PC-9 (cell line): ENCODE measurements at regions not wholly inside any gene's neighbourhood (a gene's known extent, or its start where the extent isn't known, plus 50 kb on each side); places are given as distances from the start of the nearest gene placed in this dataset.

Experiments used
- BruUV-seq: library from RNA; stranded (reverse); fragments of 400-500 nt; replicated peaks from 2 replicates; lab custom pipeline; 2021; lab: Mats Ljungman, UMichigan
- CTCF ChIA-PET: fragments of 300-600 bp; sonication (Branson Sonifier 250); formaldehyde crosslinking; loops from one replicate; lab custom pipeline; 2022; ENCODE audit warnings: antibody characterized with exemption; lab: Charles Lee
- POLR2A ChIA-PET: fragments of 300-600 bp; sonication (Branson Sonifier 250); formaldehyde crosslinking; loops from one replicate; lab custom pipeline; 2022; ENCODE audit warnings: antibody characterized with exemption; ENCODE audit not compliant: unreplicated experiment; lab: Charles Lee
- DNase-seq, 2 experiments: peaks; one replicate each; pipeline versions ENCODE4 v3.0.0 to v3.0.0-alpha.2; 2015 to 2022; ENCODE audit warnings: mixed read lengths in 1 of 2
- H2AFZ ChIP-seq: fragments of 200-600 bp; sonication (generic); 2 replicates; pipeline ENCODE4 v1.8.1; 2017; ENCODE audit warnings: antibody characterized with exemption
- H3F3A ChIP-seq: fragments of 200-600 bp; sonication (generic); 2 replicates; pipeline ENCODE4 v1.8.1; 2017; ENCODE audit warnings: antibody characterized with exemption, mild to moderate bottlenecking, low read depth; ENCODE audit not compliant: insufficient read depth
- H3K27ac ChIP-seq: fragments of 200-600 bp; sonication (generic); 2 replicates; pipeline ENCODE4 v1.6.1; 2016; ENCODE audit warnings: mixed run types
- H3K27me3 ChIP-seq: fragments of 200-600 bp; sonication (generic); 2 replicates; pipeline ENCODE4 v1.6.1; 2016; ENCODE audit warnings: low read depth, mixed run types; ENCODE audit not compliant: insufficient read depth
- H3K36me3 ChIP-seq: fragments of 200-600 bp; sonication (generic); 2 replicates; pipeline ENCODE4 v1.6.1; 2016; ENCODE audit warnings: low read depth, mixed run types
- H3K4me1 ChIP-seq: fragments of 200-600 bp; sonication (generic); replicated peaks from 2 replicates; pipeline ENCODE4 v1.6.1; 2016; ENCODE audit warnings: mixed run types; ENCODE audit not compliant: insufficient read depth
- H3K4me2 ChIP-seq: fragments of 200-600 bp; sonication (generic); 2 replicates; pipeline ENCODE4 v1.6.1; 2017; ENCODE audit warnings: mixed run types
- H3K4me3 ChIP-seq: fragments of 200-600 bp; sonication (generic); 2 replicates; pipeline ENCODE4 v1.6.1; 2016; ENCODE audit warnings: mixed run types
- H3K79me2 ChIP-seq: fragments of 200-600 bp; sonication (generic); 2 replicates; pipeline ENCODE4 v1.6.1; 2017; ENCODE audit warnings: low read depth, mixed run types
- H3K9me2 ChIP-seq: fragments of 200-600 bp; sonication (generic); 2 replicates; pipeline ENCODE4 v1.8.1; 2017; ENCODE audit warnings: mild to moderate bottlenecking; ENCODE audit not compliant: insufficient read depth
- H3K9me3 ChIP-seq: fragments of 200-600 bp; sonication (generic); 2 replicates; pipeline ENCODE4 v1.8.1; 2016; ENCODE audit warnings: low read depth; ENCODE audit not compliant: insufficient read depth
- H4K20me1 ChIP-seq: fragments of 200-600 bp; sonication (generic); 2 replicates; pipeline ENCODE4 v1.8.1; 2017; ENCODE audit not compliant: insufficient read depth
- CTCF ChIP-seq: fragments of 200-600 bp; sonication (generic); conservative IDR thresholded peaks from 2 replicates; pipeline ENCODE4 v1.6.1; 2017; ENCODE audit warnings: mixed run types, antibody characterized with exemption, mild to moderate bottlenecking, moderate library complexity
- EZH2 ChIP-seq: fragments of 200-600 bp; sonication (generic); IDR thresholded peaks from 2 replicates; pipeline ENCODE4 v1.8.0; 2017; ENCODE audit warnings: antibody characterized with exemption, low read depth
- intact Hi-C: fragments of 100-400 bp; cut with micrococcal nuclease; formaldehyde crosslinking; loops from one replicate; pipeline ENCODE4 v1.10.0; 2022; ENCODE audit not compliant: unreplicated experiment

GRCh38 chr9:111154081-111154562, 115.9 kb upstream of the LPAR1 start:
- no peaks in the 10 kb centered on the region for H3K9me3 ChIP-seq
- H4K20me1 ChIP-seq: no peaks in the 10 kb centered on the region
- DNase-seq: no peak
- no peaks in the 10 kb centered on the region for H3F3A ChIP-seq
- no peak overlapping the region for H2AFZ ChIP-seq
- no peak for TF ChIP-seq CTCF
- TF ChIP-seq EZH2: no peak
- H3K4me3 ChIP-seq: no peak overlapping the region
- intact Hi-C loops: no loop called here
- no peaks in the 10 kb centered on the region for H3K4me1 ChIP-seq
- no peaks in the 10 kb centered on the region for H3K9me2 ChIP-seq
- BruUV-seq: no TSS peak
- H3K4me2 ChIP-seq: no peak overlapping the region
- H3K36me3 ChIP-seq: no peaks in the 10 kb centered on the region
- no peaks in the 10 kb centered on the region for H3K27me3 ChIP-seq
- no peaks in the 10 kb centered on the region for H3K79me2 ChIP-seq
- ChIA-PET POLR2A (no interaction called here), CTCF (no interaction called here)
- H3K27ac ChIP-seq: no peak overlapping the region

- no peak for DNase-seq
- TF ChIP-seq EZH2 (no peak), CTCF (no peak)
- H3K4me3 ChIP-seq: no peak overlapping the region
- H3K4me1 ChIP-seq: no peaks in the 10 kb centered on the region
- no peak overlapping the region for H2AFZ ChIP-seq
- intact Hi-C loops: no loop called here
- no peak overlapping the region for H3K27ac ChIP-seq
- H3K9me3 ChIP-seq: no peaks in the 10 kb centered on the region
- POLR2A ChIA-PET: no interaction called here
- CTCF ChIA-PET: interaction anchor here (0.6 kb wide), 1 partner anchor 779 kb away, joined by 3 read pairs; no protein-coding TSS in a partner anchor
- no peaks in the 10 kb centered on the region for H3K79me2 ChIP-seq
- no peaks in the 10 kb centered on the region for H3K27me3 ChIP-seq
- BruUV-seq: no TSS peak
- no peaks in the 10 kb centered on the region for H3F3A ChIP-seq
- H3K4me2 ChIP-seq: no peak overlapping the region
- H3K9me2 ChIP-seq: no peaks in the 10 kb centered on the region
- H3K36me3 ChIP-seq: no peaks in the 10 kb centered on the region
- H4K20me1 ChIP-seq: no peaks in the 10 kb centered on the region
Measured at GRCh38 chr9:111152614-111153406, 114.5 kb upstream of the LPAR1 start.

GRCh38 chr9:111151537-111151936, 113.3 kb upstream of the LPAR1 start:
- Histone ChIP-seq H3K79me2 (no peaks in the 10 kb centered on the region), H3K4me3 (no peak overlapping the region), H2AFZ (no peak overlapping the region), H3F3A (no peaks in the 10 kb centered on the region), H3K27me3 (no peaks in the 10 kb centered on the region), H3K4me2 (no peak overlapping the region), H3K9me2 (no peaks in the 10 kb centered on the region), H3K36me3 (no peaks in the 10 kb centered on the region), H3K9me3 (no peaks in the 10 kb centered on the region), H3K27ac (no peak overlapping the region), H4K20me1 (no peaks in the 10 kb centered on the region), H3K4me1 (no peaks in the 10 kb centered on the region)
- CTCF ChIA-PET: no interaction called here
- intact Hi-C loops: no loop called here
- no TSS peak for BruUV-seq
- TF ChIP-seq CTCF: no peak
- TF ChIP-seq EZH2: no peak
- no peak for DNase-seq
- POLR2A ChIA-PET: no interaction called here
